ENCODE measurements at regions not wholly inside any gene's neighbourhood (a gene's known extent, or its start where the extent isn't known, plus 50 kb on each side); places are given as distances from the start of the nearest gene placed in this dataset.

- Mint-ChIP-seq H3K27ac (no peak overlapping the region), H3K4me1 (no peaks in the 10 kb centered on the region), H3K9me3 (no peaks in the 10 kb centered on the region), H3K4me3 (no peak overlapping the region), H3K36me3 (ENCODE audit: low read depth) (no peaks in the 10 kb centered on the region), H3K27me3 (ENCODE audit: insufficient read depth, low read depth, poor library complexity) (no peaks in the 10 kb centered on the region)
- no peak overlapping the region for H3K4me3 ChIP-seq
- H3K36me3 ChIP-seq (ENCODE audit: insufficient read depth), result no peaks in the 10 kb centered on the region
- H3K27ac ChIP-seq (ENCODE audit: low read depth), result no peak overlapping the region
- ATAC-seq, result no peak
- no peaks in the 10 kb centered on the region for H3K79me2 ChIP-seq (replicated peaks; ENCODE audit: insufficient read depth)
- H3K4me1 ChIP-seq (ENCODE audit: insufficient read depth), result no peaks in the 10 kb centered on the region
- 0 out of 2 replicates have a peak, but pooled peaks cover 3% of the 10 kb centered on the region for H3K9me2 ChIP-seq (ENCODE audit: insufficient read depth)
- H4K20me1 ChIP-seq (replicated peaks; ENCODE audit: insufficient read depth), result no peaks in the 10 kb centered on the region
- H3F3A ChIP-seq (replicated peaks; ENCODE audit: low read depth), result no peaks in the 10 kb centered on the region
- TF ChIP-seq JUNB (IDR thresholded peaks at IDR 0.05; ENCODE audit: unreplicated experiment) (no peak), ZNF462 (CRISPR knock-in tag; IDR thresholded peaks at IDR 0.05) (no peak), ZNF114 (CRISPR knock-in tag; IDR thresholded peaks at IDR 0.05) (no peak), ZNF331 (CRISPR knock-in tag; IDR thresholded peaks at IDR 0.05; ENCODE audit: low read depth) (no peak), STAT1 (IDR thresholded peaks at IDR 0.05; ENCODE audit: unreplicated experiment) (no peak), CTCF (conservative IDR thresholded peaks at IDR 0.05; ENCODE audit: low read depth in 2 of 2) (no peak), POLR2AphosphoS5 (IDR thresholded peaks at IDR 0.05; ENCODE audit: low read depth) (no peak), EZH2 (IDR thresholded peaks at IDR 0.05; ENCODE audit: low read depth, unreplicated experiment) (no peak), ETS1 (IDR thresholded peaks at IDR 0.05) (no peak), REST (IDR thresholded peaks at IDR 0.05; ENCODE audit: unreplicated experiment) (no peak), EZH2phosphoT487 (IDR thresholded peaks at IDR 0.05; ENCODE audit: unreplicated experiment) (no peak), CREB1 (CRISPR knock-in tag; IDR thresholded peaks at IDR 0.05; ENCODE audit: low read depth) (no peak), NANOG (IDR thresholded peaks at IDR 0.05; ENCODE audit: borderline replicate concordance) (no peak)
- H2AFZ ChIP-seq, result no peak overlapping the region
- H3K27me3 ChIP-seq (ENCODE audit: insufficient read depth), result no peaks in the 10 kb centered on the region
- no peak for DNase-seq (ENCODE audit: low spot score)
- no peak overlapping the region for H3K4me2 ChIP-seq
Measured at GRCh38 chr2:212845941-212846340, 305.5 kb downstream of the IKZF2 start.

Data from GM23338 (cell line).